Lower lobe of right lung (tissue), 2 donors: ENCODE measurements at regions not wholly inside any gene's neighbourhood (a gene's known extent, or its start where the extent isn't known, plus 50 kb on each side); places are given as distances from the start of the nearest gene placed in this dataset.
"Not testable (repeated sequence)": the region's sequence is repeated elsewhere in the genome, so short reads cannot be mapped to it uniquely, and the experiment has no call there.

Experiments
- ATAC-seq, 2 donors: fragments of 200-7000 bp; cut with Tn5 transposase; one replicate each; pipeline ENCODE4 v1.9.1; 2020 to 2022; ENCODE audit warnings: mild to moderate bottlenecking in 2 of 2, moderate library complexity in 2 of 2
- DNase-seq: peaks from one replicate; pipeline ENCODE4 v3.0.0-alpha.2; 2020
- H3K27ac ChIP-seq: fragments of 200-600 bp; one replicate; pipeline ENCODE4 v1.8.0; 2022
- H3K27me3 ChIP-seq: fragments of 200-600 bp; one replicate; pipeline ENCODE4 v1.8.0; 2022; ENCODE audit warnings: low read depth
- H3K36me3 ChIP-seq: fragments of 200-600 bp; one replicate; pipeline ENCODE4 v1.8.0; 2022; ENCODE audit warnings: mild to moderate bottlenecking
- H3K4me1 ChIP-seq: fragments of 200-600 bp; one replicate; pipeline ENCODE4 v1.8.0; 2022
- H3K4me3 ChIP-seq: fragments of 200-600 bp; one replicate; pipeline ENCODE4 v1.8.0; 2022; ENCODE audit warnings: mild to moderate bottlenecking
- H3K9me3 ChIP-seq: fragments of 200-600 bp; one replicate; pipeline ENCODE4 v1.8.0; 2022
- intact Hi-C: fragments of 100-400 bp; cut with DNase I; formaldehyde crosslinking; loops from one replicate; pipeline ENCODE4 v1.11.0; 2022
- TF ChIP-seq, protein P1 (sequence below): fragments of 200-600 bp; IDR thresholded peaks from one replicate; pipeline ENCODE4 v1.8.0; 2022; ENCODE audit warnings: antibody characterized with exemption, mild to moderate bottlenecking
- donor health status: DM: no; HTN: yes; CAD: no; lungs with severe emphysema.

DNA sequence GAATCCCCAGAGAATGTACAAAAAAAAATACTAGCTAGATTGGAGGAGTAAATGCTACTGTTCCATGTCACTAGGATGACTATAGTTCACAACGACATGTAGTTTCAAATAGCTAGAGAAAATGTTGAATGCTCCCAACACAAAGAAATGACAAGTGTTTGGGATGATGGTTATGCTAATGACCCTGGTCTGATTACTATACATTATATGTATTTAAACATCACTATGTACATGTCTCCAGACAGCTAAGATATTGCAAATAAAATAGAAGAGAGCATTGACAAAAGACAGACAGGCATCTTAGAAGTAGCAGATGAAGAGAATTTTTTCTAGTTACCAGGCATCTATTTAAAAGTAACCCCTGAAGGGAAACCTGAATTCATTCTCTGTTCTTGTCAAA lies 281.6 kb upstream of the SLC16A7 start:
- ATAC-seq (no peak), DNase-seq (no peak)
- H3K4me3 ChIP-seq = no peak overlapping the region
- peaks cover 8% of the 10 kb centered on the region for H3K9me3 ChIP-seq
- no peak overlapping the region for H3K27ac ChIP-seq
- no peaks in the 10 kb centered on the region for H3K4me1 ChIP-seq
- H3K36me3 ChIP-seq = no peaks in the 10 kb centered on the region
- TF ChIP-seq, protein P1, sequence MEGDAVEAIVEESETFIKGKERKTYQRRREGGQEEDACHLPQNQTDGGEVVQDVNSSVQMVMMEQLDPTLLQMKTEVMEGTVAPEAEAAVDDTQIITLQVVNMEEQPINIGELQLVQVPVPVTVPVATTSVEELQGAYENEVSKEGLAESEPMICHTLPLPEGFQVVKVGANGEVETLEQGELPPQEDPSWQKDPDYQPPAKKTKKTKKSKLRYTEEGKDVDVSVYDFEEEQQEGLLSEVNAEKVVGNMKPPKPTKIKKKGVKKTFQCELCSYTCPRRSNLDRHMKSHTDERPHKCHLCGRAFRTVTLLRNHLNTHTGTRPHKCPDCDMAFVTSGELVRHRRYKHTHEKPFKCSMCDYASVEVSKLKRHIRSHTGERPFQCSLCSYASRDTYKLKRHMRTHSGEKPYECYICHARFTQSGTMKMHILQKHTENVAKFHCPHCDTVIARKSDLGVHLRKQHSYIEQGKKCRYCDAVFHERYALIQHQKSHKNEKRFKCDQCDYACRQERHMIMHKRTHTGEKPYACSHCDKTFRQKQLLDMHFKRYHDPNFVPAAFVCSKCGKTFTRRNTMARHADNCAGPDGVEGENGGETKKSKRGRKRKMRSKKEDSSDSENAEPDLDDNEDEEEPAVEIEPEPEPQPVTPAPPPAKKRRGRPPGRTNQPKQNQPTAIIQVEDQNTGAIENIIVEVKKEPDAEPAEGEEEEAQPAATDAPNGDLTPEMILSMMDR = no peak
- H3K27me3 ChIP-seq = no peaks in the 10 kb centered on the region
- intact Hi-C loops = no loop called here

DNA sequence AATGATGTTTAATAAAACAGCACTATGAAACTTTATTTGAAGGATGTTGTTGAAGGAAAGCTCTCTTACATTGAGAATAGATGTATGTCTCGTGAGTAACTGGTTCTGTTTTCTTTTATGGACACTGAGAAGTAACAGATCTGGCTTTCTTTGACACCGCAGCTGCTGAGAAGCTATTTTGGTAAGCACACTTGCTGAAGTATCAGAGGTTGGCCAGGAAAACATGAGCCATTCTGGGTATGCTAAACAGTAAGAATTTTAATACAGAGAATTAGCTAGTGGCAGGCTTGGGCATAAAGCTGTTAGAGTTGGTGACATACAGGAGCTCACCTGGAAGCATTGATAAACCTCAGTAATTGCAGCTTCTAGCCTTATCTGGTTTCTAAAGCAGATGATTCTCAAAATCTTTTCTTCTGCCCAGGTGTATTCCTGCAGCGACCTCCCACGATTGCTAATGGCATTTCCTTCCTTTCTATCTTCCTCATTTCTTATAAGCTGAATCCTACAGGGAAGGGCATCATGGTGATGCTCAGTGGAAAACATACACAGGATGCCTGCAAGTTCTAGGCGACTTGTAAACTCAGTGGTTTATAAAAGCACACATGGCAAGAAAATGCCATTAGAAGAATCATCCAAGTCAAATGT lies 291.6 kb upstream of the SLC16A7 start:
- Histone ChIP-seq H3K4me3 (no peak overlapping the region), H3K4me1 (no peaks in the 10 kb centered on the region), H3K9me3 (no peaks in the 10 kb centered on the region), H3K27me3 (no peaks in the 10 kb centered on the region), H3K27ac (no peak overlapping the region), H3K36me3 (no peaks in the 10 kb centered on the region)
- TF ChIP-seq, protein P1 = no peak
- intact Hi-C loops = no loop called here
- ATAC-seq (no peak), DNase-seq (no peak)

DNA sequence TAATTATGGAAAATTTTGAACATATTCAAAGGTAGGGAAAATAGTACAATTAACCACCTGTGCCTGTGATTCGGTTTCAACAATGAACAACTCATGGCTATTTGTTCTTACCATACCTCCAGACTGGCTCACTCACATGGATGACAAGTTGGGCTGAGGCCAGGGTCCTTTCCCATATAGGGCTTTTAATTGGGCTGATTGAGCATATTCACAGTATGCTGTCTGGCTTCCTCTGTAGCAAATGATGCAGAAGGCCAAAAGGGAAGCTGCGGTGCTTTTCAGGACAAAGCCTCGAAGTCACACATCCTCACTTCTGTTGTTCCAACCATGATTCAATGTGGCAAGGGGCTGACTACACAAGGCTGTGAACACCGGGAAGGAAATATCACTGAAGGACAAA lies 297.5 kb upstream of the SLC16A7 start:
- Histone ChIP-seq H3K9me3 (no peaks in the 10 kb centered on the region), H3K27me3 (no peaks in the 10 kb centered on the region), H3K27ac (no peak overlapping the region), H3K36me3 (no peaks in the 10 kb centered on the region), H3K4me3 (no peak overlapping the region), H3K4me1 (no peaks in the 10 kb centered on the region)
- TF ChIP-seq, protein P1 = no peak
- ATAC-seq (no peak), DNase-seq (no peak)
- intact Hi-C loops = no loop called here

DNA sequence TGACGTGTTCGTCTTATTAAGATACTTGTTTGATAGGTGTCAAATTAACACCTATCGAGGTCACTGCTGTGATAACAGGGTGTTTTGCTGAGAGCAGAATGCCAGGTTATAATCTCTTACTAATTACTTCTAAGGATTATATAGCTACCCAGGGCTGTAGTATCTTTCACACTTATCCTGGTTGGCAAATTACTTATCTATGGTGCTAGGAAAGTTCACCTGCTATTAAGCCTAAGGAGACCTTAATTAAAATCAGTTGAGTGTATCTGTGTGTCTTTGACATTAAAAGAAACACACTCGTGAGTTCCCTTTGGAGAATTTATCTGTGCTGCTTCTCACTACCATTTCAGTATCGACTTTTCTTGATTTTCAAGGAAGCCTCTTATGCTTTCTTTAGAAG lies 301.6 kb upstream of the SLC16A7 start:
- Histone ChIP-seq H3K27me3 (no peaks in the 10 kb centered on the region), H3K9me3 (no peaks in the 10 kb centered on the region), H3K4me3 (no peak overlapping the region), H3K36me3 (no peaks in the 10 kb centered on the region), H3K4me1 (no peaks in the 10 kb centered on the region), H3K27ac (no peak overlapping the region)
- ATAC-seq = no peak
- intact Hi-C loops = no loop called here
- no peak for DNase-seq
- TF ChIP-seq, protein P1 = no peak

DNA sequence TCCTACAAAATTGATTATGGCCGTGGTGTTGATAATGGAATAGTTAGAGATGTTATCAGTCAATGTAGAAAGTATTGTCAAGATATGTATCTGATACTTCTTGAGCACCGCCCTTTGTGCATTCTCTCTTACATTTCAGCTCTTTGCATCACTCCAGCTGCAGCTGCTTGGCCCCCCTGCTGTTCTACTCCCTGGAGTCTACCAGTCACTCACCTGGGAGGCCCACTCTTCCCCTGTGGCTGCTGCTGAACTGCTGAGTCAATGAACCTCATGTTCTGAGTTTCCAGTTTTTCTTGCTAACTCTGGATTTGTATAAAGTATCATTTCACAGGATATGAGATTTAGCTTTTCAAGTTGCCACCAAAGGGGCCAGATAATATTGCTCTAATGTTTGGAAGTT lies 312.8 kb upstream of the SLC16A7 start:
- DNase-seq = no peak
- H3K27ac ChIP-seq = no peak overlapping the region
- no peaks in the 10 kb centered on the region for H3K27me3 ChIP-seq
- no peak for ATAC-seq
- no peaks in the 10 kb centered on the region for H3K36me3 ChIP-seq
- intact Hi-C loops = no loop called here
- H3K4me3 ChIP-seq = no peak overlapping the region
- TF ChIP-seq, protein P1 = no peak
- no peaks in the 10 kb centered on the region for H3K4me1 ChIP-seq
- H3K9me3 ChIP-seq = no peaks in the 10 kb centered on the region

DNA sequence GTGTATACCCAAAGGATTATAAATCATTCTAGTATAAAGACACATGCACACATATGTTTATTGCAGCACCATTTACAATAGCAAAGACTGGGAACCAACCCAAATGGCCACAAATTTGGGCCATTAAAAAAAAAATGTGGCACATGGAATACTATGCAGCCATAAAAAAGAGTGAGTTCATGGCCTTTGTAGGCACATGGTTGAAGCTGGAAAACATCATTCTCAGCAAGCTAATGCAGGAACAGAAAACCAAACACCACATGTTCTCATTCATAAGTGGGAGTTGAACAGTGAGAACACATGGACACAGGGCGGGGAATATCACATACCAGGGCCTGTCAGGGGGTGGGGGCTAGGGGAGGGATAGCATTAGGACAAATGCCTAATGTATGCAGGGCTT lies 322.3 kb upstream of the SLC16A7 start:
- H3K9me3 ChIP-seq, H3K4me3 ChIP-seq, ATAC-seq, DNase-seq, H3K27me3 ChIP-seq, H3K36me3 ChIP-seq, intact Hi-C loops, H3K4me1 ChIP-seq, H3K27ac ChIP-seq: not testable (repeated sequence)
